HG03095 (cell line): ENCODE measurements at regions not wholly inside any gene's neighbourhood (a gene's known extent, or its start where the extent isn't known, plus 50 kb on each side); places are given as distances from the start of the nearest gene placed in this dataset.
"Not testable (repeated sequence)": the region's sequence is repeated elsewhere in the genome, so short reads cannot be mapped to it uniquely, and the experiment has no call there.

Experiments
- ATAC-seq: cut with Tn5 transposase; IDR thresholded peaks from one replicate; pipeline ENCODE4 v1.9.1; 2021; ENCODE audit warnings: moderate library complexity; ENCODE audit not compliant: unreplicated experiment

DNA sequence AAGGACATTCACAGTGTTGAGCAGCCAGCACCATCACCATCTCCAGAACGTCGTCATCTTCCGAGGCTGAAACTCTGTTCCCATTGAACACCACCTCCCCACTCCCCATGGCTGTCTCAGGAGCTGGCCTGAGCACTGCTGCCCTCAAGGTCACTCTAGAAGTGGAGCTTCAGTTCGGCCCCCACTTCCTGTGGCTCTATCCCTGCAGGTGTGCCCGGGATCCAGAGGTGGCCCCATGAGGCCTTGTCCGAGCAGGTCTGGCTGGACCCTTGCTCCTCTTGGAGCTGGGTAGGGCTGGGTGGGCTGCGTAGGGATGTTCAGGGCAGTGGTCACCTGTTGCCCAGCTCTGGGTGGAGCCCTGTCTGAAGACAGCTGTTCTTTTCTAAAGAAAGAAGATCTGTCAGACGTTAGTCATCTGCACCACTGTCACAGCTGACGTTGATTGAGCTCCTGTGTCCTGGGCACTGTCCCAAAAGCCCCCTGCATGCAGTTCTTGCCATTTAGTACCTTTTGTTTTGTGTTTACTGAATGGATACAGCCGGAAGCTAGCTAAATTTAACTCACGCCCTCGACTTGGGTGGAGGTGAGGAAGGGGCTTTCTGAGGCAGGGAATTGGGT lies 75.5 kb upstream of the CLDN5 start:
- no peak for ATAC-seq

DNA sequence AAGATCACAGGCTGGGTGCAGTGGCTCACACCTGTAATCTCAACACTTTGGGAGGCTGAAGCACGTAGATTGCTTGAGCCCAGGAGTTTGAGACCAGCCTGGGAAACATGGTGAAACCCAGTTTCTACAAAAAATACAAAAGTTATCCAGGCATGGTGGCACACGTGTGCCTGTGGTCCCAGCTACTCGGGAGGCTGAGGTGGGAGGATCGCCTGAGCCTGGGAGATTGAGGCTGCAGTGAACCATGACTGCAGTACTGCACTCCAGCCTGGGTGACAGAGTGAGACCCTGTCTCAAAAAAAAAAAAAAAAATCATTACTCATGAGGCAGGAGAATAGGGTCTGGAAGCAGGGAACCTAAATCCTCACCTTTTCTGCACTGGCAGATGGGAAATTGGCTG lies 79.1 kb upstream of the CLDN5 start:
- ATAC-seq, result not testable (repeated sequence)

DNA sequence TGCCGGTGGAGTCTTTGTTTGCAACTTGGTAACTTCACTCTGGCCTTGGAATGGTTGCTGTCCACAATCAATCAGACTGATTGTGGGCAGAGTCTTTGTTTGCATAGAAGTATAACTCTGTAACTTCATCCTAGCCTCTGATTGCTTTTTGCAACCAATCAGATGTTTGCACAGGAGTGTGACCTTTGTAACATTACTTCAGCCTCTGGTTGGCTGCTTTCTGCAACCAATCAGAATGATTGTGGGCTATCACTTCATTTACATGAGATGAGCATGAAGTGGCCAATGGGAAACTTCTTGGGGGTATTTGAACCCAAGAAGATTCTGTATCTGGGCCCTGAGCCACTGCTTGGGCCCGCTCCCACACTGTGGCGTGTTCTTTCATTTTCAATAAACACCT lies 79.6 kb upstream of the CLDN5 start:
- ATAC-seq, result no peak

DNA sequence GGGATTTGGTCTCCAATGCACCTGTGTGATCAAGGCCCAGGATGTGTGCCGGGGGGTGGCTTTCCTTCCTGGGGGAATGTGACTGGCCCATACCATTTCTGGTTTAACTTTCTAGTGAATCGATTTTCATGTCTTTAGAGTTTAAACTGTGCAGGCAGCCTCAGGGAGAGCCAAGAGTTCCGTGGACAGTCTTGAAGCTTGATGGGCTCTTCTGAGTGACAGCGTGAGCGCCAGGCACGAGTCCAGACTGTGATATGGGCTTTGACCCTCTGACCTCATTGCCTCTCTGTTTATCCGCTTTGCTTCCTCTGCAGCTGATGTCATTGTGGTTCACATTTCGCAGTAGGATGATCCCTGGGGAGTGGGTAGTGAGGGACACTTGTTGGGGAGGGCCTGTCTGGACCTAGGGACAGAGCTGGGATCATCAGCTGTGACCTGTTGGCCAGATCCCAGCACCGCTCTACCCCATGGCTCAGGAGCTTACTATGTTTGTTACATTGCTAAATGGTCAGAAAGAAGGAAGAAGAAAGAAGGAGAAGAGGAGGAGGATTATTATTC lies 80.6 kb upstream of the CLDN5 start:
- no peak for ATAC-seq

DNA sequence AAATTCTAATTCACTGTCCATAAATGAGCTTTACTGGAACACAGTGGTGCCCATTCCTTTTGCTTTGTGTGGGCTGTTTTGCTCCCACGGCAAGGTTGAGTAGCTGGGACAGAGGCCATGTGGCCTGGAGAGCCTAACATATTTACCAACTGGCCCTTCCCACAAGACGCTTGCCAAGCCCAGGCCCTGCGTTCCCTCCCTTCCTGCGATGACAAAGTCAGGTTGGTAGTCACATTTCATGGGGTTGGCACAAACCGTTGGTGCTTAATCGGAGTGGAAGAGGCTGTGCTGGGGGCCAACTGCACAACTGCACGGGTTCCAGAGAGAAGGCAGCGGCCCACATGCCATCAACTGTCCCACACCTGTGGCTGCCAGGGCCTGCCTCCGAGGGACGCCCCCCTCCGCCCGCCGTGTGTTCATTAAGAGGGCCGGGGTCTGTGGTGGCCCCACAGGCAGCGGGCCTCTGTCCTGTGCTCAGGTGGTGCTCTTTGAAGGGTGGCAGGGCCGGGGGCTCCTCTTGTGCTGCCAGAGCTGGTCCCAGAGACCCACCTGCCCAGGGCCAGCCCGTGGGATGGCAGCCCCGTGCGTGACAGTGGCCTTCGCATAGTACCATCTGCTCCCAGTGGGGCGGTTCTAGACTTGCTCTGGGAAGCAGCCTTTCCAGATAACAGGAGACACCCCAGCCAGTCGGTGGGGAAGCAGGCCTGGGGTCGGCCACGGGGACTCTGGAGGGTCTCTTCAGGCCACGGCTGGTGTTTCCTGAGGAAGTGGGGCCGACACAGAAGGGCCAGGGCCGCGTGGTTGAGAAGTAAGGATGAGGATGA lies 81.5 kb upstream of the CLDN5 start:
- ATAC-seq, result no peak

DNA sequence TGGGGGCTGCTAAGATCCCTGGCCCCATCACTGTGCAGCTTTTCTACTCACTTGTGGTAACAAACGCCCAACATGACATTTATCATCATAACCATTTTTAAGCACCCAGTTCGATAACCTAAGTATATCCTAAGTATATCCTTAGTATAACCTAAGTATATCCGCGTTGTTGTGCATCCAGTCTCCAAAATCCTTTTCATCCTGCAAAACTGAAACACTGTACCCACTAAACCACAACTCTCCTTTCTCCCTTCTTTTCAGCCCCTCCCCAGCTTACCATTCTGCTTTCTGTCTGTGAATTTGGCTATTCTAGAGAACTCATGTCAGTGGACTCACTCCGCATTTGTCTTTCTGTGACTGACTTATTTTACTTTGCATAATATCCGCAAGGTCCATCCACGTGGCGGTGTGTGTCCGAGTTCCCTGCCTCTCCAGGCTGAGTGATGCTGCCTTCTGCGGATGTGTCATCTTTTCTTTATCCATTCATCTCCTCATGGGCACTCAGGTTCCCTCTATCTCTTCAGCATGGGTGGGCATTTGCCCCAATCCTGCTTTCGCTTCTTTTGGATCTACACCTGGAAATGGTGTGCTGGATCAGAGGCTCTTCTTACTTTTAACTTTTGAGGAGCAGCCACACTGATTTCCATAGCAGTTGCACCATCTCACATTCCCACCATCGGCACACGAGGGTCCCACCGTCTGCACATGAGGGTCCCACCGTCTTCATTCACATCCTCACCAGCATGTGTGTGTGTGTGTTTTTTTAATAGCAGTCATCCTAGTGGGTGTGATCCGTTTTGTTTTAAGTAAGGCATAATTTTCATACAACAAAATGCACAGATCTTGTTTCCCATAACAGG lies 82.4 kb upstream of the CLDN5 start:
- no peak for ATAC-seq

DNA sequence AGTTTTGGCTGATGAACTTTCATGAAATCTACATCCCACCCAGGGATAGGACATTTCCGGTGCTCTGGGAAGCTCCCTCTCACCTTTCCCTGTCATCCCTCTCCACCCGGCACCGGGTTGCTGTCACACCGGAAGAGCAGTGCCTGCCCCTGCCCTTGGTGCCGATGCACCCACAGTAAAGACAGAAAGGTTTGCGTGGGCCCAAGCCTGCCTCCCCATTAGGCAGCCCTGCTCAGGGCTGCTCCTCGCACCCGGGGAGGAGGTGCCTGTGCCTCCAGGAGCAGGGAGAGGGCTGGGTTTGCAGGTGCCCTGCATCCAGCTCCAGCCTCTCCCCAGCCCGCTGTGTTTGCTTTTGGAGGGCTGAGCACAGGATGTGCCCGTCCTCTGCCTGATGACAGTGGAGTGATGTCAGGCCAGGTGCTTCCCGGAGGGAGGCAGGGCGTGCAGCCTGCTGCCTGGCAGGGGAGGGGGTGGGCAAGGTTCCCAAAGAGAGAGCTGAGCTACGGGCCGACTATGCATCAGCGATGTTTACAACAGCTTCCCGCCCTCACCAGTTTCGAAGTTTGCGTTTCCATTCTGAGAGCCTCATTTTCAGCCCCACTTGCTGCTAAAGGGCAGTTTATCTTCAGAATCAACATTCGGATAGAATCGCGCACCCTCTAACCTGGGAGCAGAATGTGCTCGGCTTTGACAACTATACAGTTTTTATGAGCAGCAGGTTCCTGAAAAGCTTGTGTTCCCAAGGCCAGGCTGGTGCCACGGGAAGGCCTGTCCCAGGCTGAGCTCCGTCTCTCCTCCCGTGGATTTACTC lies 83.2 kb upstream of the CLDN5 start:
- no peak for ATAC-seq

DNA sequence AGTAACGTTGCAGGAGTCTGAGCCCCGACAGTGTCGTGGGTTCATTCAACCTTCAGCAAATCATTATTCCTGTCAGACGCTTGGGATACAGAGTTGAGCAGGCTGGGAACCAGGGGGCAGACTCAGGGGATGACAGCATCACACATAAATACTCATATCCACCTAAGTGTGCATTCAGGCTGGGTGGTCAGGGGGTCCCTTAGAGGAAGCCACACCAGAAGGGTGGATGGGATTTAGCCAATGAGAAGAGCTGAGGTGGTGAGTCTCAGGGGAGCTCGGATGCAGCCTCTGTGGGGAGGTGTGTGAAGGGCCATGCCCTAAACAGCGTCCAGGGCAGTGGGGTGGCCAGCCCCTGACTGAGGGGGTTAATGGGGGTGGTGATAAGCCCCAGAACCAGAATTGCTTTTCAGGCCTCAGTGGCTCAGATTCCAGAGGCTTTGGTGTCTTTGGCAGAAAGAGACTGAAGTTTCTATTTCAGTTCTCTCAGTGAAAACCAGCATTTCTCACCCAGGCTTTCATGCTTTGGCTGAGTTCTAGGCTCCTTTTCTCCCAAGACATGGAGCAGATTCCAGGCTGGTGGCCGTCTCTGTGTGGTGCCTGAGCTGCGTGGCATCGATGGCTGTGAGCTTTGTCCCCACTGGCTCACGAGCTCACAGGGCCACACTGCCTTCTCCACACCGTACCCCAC lies 83.9 kb upstream of the CLDN5 start:
- no peak for ATAC-seq

DNA sequence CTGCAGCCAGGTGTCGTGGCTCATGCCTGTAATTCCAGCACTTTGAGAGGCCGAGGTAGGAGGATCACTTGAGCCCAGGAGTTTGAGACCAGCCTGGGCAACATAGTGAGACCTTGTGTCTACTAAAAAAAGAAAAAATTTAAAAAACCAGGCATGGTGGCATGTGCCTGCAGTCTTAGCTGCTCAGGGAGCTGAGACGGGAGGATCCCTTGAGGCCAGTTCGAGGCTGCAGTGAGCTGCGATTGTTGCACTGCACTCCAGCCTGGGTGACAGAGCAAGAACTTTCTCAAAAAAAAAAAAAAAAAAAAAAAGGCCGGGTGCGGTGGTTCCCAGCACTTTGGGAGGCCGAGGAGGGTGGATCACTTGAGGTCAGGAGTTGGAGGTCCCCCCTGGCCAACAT lies 85.5 kb upstream of the CLDN5 start:
- ATAC-seq, result not testable (repeated sequence)

DNA sequence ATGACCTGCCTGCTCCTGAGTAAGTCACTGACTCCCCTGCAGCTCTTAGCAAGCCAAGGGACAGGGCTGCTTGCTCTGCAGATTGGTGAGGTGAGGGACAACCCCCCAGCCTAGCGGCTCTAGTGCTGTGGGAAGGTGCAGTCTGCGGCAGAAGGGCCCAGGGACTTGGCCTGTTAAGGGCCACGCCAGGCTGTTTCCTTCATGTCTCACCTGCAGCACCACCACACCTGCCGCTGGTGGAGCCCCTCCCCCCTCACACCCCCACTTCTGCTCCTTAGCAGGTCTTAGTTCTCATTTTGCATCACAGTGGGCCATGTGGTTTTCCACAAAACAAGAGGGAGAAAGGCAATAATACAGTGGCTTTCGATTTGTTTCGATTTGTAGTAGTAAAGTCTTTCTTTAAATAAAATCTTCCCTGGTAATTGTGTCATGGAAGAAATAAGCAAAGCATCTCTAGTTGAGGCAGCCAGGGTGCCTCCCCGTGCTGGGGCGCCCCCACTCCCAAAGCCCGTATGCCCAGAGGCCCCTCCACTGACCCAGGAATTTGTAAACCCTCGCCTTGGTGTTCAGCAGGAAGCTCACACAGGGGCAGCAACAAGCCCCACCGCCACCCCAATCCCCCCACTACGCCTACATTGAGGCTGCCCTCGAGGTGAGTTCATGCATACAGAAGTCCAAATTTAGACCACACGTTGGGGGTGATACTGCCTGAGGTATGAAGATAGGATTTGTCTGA lies 86.5 kb upstream of the CLDN5 start:
- no peak for ATAC-seq

DNA sequence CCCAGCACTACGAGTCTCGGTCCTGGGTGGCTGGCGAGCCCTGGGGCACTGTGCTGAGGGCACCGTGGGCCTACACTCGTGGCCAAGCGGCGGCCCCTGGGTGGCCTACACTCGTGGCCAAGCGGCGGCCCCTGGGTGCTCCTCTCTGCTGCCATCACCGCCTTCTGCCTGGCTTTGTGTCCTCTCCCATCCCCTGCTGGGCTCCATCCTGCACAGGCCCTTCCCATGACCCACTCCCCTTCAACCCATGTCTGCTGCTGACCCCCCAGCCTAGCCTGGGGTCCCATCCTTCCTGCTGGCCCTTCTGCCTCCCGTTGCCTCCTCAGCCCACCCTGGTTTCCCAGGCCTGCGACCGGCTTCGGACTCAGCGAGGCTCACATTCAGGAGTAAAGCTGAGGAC lies 87.4 kb upstream of the CLDN5 start:
- no peak for ATAC-seq

DNA sequence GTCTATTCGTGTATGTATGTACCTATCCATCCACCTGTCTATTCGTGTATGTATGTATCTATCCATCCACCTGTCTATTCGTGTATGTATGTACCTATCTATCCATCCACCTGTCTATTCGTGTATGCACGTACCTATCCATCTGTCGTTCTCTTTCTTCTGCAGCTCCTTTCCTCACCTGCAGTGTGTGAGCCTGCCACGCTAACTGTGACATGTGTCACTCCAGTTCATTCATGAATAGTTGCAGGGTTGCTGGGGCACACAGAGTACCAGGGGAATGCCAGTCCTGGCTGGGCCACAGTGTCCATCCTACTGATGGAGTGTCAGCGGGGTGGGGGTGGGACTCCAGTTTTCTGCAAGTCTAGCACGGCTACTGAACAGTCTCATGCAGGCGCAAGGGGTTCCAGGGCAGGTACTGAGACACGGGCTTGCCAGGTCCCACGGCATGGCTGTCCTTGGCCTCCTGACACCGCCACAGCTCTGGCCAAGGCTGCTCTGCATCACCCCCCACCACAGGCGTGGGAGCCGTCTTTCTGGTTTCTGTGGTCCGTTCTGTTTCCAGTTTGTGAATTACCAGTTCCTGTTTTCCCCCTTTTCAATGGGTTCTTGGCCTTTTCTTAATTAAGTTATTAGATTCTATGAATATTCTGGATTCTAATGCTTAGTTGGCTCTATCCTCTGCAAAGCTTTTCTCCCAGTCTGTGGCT lies 88.8 kb upstream of the CLDN5 start:
- ATAC-seq, result no peak

DNA sequence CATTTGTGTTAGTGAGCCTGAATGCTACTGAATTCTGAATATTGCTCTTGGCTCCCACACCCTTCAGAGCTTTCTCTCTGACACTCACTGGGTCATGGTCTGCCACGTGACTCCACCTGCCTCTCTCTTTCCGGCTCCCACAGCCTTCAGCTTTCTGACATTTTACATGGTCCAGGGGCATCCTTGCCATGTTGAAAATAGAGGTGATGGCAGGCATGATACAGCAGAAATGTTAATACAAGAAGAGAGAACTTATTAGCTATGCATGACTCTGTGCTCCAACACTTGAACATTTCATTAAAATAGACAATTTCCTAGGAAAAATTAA lies 90.3 kb upstream of the CLDN5 start:
- ATAC-seq, result no peak

DNA sequence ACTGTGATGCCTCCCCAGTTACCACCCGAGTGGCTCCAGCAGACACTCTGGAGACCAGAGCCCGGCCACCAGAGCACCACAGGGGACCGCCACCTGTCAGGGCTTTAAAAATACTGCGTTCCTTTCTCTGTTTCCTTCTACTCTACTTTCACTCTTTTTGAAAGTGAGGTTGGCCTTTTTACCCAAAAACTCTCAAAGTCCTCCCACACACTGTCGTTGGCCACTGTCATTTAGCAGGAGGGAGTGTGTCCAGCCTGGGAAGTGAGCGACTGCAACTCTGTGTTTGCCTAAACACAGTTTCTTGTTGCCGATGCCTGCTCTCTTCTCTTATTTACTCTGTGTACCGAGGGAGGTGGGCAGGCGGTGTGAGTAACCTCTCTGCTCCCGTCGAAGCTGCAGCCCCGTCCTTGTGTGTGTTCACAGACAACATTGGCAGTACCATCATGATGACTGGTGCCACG lies 90.8 kb upstream of the CLDN5 start:
- no peak for ATAC-seq

DNA sequence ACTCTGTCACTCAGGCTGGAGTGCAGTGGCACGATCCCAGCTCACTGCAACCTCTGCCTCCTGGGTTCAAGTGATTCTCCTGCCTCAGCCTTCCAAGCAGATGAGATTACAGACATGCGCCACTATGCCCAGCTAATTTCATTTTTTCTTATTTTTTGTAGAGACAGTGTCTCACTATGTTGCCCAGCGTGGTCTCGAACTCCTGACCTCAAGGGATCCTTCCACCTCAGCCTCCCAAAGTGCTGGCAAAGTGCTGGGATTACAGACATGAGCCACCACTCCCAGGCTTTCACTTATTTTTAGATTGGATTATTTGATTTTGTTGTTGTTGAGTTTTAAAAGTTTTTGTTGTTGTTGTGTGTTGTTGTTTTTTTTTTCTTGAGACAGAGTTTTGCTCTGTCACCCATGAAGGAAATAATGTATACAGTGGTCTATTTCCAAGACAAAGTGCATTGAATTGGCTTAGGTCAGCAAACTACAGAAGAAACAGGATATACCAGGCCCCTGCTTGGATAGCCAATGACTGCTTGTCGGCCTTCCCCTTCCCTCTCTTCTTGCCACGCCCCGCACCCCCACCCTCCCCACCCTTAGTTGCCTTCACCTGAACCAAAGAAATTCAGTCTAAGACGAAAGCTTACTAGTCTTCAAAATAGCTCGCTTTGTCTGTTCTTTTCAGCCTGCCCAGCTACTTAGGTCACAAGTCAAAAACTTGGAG lies 91.8 kb upstream of the CLDN5 start:
- ATAC-seq, result no peak

DNA sequence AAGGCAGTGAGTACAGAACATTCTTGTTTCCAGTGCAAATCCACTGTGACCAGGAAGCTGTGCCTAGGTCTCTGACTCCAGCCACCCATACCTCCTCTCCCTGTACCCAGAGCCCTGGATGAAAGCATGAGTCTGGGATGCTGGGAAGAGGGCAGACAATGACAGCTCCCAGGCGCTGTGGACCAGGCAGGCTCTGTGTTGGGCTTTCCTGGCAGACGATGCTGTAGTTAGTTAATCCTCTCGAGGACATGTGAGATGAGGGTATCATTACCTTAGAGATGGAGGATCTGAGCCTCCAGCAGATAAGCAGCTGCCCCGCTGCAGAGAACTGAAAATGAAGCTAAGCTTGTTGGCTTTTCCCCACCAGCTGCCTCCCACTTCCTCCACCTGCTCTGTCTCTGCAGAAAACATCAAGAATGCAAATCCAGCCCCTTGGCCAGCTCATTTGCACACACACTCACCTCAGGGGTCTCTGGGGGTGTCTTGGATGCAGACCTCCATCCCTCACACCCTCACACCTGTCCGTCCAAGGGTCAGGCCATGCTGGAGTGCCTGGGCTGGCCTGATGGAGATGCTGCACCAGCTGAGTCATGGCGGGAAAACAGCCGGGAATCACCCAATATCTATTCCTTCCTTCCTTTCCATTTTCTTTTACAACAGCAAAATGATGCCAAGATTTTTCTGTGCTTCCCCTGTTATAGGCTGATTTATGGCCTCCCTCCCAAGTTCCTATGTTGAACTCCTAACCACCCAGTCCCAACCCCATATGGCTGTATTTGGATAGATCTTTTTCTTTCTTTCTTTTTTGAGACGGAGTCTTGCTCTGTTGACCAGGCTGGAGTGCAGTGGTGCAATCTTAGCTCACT lies 94.9 kb upstream of the SEPTIN5 start:
- no peak for ATAC-seq

DNA sequence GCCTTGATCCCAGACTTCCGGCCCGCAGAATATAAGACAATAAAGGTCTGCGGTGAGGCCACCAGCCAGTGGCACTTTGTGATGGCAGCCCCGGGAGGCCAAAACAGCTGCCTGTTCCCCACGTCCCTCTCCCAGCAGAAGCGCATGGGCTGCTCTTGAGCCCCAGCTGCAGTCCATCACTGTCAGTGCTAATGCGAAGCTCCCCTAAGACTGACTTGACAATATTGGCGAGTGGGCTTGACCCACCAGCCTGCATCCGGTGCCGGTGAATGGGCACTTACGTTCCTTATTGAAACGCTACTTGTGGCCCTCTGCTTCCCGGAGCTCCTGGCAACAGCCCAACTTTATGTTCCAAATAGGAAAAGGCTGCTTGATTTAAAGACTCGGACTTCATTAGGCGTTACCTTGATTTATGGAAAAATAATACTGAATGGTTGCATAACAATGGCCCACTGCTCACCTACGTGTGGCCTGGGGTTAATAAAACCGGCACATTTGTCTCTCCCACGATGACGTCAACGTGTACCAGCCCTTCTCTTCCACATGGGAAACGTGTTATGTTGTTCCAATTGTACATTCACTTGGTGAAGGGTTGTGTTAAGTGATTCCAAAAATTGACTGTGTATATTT lies 93.4 kb upstream of the SEPTIN5 start:
- ATAC-seq, result no peak
